GM18502 (cell line): ENCODE measurements at regions not wholly inside any gene's neighbourhood (a gene's known extent, or its start where the extent isn't known, plus 50 kb on each side); places are given as distances from the start of the nearest gene placed in this dataset.
A peak's percentile ranks its signal among the peaks of the same experiment; 100 is the strongest.

Experiments used
- ATAC-seq: cut with Tn5 transposase; IDR thresholded peaks from one replicate; pipeline ENCODE4 v1.9.1; 2021; ENCODE audit warnings: mild to moderate bottlenecking; ENCODE audit not compliant: unreplicated experiment, poor library complexity

DNA sequence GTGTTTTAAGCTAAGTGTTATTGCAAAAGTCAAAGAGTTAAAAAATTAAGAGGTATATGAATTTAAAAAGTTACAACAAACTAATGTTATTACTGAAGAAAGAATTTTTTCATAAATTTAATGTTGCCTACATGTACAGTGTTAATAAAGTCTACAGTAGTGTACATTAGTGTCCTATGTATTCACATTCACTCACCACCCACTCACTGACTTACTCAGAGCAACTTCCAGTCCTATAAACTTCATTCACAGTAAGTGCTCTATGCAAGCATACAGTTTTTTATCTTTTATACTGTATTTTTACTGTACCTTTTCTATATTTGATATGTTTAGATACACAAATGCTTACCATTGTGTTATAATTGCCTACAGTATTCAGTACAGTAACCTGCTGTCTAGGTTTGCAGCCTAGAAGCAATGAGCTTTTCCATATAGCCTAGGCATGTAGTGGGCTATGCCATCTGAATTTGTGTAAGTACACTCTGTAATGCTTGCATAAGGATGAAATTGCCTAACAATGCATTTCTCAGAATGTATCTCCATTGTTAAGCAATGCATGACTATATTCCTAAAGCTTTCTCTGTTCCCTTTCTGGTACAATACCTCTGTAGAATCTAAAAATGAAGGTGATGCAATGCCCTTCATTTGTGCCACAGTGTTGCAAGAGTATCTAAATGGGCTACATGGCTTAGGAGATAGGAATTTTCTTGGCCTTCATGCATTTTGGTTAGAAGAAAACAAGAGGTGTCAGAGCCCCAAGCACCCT lies 370.8 kb upstream of the NT5C1B start:
- no peak for ATAC-seq

GRCh38 chr2:18959200-18959599 lies 369.8 kb upstream of the NT5C1B start:
- no peak for ATAC-seq

DNA sequence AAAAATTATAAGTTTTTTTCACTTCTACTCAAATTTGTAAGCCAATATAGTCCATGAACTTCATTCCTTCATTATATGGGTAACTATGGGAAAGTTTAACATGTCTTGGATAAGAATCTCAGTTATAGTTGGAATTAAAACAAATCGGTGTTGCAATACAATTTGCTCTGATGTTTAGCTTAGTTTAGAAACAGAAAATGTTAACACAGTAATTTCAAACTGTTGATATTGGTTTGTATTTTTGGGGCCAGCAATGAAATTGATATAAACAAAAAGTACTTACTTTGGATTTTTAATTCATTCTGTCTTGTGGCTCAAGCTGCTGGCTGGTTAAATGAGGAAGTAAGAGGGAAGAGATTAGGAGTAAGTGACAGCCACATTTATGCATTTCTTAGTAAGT lies 368.5 kb upstream of the NT5C1B start:
- ATAC-seq: no peak

- no peak for ATAC-seq
Observed at GRCh38 chr2:18950361-18950851, 361.0 kb upstream of the NT5C1B start.

- no peak for ATAC-seq
Observed at GRCh38 chr2:18949871-18950270, 360.5 kb upstream of the NT5C1B start.

GRCh38 chr2:18940184-18940583 lies 350.8 kb upstream of the NT5C1B start:
- peak; percentile 98 for ATAC-seq

- peak; percentile 36 for ATAC-seq
Observed at GRCh38 chr2:18939740-18940139, 350.4 kb upstream of the NT5C1B start.

DNA sequence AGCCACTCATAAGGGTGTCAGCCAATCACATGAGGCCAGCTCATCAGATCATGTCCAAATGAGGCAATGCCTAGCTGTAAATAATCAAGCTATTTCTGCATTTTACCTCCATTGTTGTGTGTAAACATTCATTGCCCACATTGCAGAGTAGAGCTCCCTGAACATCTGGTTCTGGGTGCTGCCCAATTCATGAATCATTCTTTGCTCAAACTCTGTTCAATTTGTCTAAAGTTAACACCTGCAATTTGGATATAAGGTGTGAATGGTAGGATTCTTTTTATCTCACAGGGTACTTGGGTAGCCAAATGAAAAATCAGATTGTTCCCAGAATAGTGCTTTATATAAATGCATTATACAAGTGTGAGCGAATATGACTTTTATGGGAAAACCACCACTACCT lies 345.5 kb upstream of the NT5C1B start:
- ATAC-seq: no peak

GRCh38 chr2:18932853-18933252 lies 343.5 kb upstream of the NT5C1B start:
- ATAC-seq: no peak

- ATAC-seq: no peak
Observed at GRCh38 chr2:18930971-18931370, 341.6 kb upstream of the NT5C1B start.

DNA sequence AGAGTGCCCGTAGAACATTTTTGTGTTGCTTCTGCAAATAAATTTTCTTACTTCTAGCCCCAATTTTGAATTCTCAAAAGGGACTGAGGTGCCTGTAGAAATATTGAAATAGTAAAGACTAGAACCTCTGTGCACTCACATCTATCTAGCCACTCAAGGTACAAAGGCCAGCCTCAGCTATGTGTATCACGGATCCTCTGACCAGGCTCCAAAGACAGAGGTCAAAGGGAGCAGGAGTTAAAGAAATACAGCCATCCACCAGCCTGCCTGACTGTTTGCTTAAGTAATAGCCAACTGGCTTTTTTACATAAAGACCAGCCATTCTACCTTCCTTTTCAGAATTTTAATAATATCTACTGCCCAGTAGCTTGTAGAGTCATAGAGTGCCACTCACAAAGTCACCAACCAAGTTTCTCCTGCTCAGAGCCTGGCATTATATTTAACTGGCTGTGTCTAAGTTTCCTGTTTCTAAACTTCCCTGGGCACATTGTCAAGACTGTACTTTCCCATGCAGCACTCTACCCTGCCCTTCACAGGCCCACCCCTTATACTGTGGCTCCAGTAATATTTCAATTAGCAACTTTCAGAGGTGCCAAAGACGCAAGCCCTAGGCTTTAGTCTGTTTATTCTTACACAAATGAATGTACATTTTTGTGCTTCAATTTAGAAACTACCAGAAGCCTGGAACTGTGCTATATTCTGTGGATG lies 338.3 kb upstream of the NT5C1B start:
- no peak for ATAC-seq

- no peak for ATAC-seq
Observed at GRCh38 chr2:18926631-18927524, 337.5 kb upstream of the NT5C1B start.

DNA sequence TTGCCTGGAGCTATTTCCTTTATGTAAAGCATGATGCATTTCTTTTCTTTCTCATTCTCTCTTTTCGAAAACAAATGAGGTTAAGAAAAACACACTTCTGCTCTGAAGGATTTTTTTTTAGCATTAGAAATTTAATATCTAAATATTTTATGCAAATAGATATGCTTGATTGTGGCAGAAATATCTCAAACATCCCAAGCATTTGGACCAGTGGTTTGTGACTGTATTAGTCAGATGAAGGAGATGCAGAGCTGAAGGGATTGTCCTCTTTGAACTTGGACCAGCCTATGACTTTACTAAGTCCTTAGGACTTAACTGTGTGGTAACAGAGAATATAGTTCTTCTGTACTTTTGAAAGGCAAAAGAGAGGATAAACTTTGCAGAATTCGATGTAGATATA lies 335.9 kb upstream of the NT5C1B start:
- ATAC-seq: no peak

GRCh38 chr2:18924886-18925285 lies 335.5 kb upstream of the NT5C1B start:
- ATAC-seq: no peak

GRCh38 chr2:18924386-18924785 lies 335.0 kb upstream of the NT5C1B start:
- ATAC-seq: no peak

DNA sequence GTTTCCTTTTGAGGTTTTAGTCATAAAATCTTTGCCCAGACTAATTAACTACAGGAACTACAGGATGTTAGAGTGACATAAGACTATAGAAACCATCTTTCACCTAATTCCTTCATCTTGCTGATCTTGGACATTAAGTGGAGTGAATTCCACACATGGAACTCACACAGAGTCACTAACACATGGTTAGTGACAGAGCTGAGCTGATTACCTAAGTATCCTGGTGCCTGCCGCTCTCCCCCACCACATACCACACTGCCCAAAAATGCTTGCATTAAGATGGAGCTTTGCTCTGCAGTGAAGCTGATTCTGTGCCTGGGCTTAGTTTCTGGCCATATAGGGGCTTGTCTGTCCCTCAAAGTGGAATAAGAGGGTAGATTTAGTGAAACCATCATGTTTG lies 332.9 kb upstream of the NT5C1B start:
- ATAC-seq: no peak

DNA sequence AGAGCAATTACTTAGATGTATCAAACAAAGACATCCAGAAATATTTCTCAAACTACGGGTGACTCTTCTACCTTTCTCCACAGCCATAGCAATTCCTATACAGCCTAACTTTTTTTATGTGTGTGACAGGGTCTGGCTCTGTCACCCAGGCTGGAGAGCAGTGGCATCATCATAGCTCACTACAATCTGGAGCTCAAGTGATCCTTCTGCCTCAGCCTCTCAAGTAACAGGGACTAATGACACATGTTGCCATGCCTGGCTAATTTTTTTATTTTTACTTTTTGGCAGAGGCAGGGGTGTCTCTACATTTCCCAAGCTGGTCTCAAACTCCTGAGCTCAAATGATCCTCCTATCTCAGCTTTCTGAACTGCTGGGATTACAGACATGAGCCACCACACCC lies 328.9 kb upstream of the NT5C1B start:
- no peak for ATAC-seq

GRCh38 chr2:18915227-18915626 lies 325.9 kb upstream of the NT5C1B start:
- no peak for ATAC-seq

DNA sequence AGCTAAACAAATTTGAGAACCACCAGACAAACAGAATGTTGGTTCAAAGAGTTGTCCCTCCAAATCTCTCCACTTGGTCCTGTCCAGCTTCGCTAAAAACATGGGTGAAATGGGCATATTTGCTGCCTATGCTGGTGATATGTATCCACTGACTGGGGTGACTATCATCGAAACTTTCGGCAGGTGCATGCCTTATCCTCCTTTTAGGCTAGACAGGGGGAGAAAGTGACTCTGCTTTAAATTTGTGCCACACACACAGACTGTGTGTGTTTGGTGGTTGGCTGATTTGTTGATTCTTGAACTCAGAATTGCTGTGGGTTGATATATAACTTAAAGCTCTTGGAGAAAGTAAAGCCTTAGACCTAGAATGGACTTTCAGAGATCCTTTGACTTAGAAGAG lies 324.1 kb upstream of the NT5C1B start:
- ATAC-seq: no peak

DNA sequence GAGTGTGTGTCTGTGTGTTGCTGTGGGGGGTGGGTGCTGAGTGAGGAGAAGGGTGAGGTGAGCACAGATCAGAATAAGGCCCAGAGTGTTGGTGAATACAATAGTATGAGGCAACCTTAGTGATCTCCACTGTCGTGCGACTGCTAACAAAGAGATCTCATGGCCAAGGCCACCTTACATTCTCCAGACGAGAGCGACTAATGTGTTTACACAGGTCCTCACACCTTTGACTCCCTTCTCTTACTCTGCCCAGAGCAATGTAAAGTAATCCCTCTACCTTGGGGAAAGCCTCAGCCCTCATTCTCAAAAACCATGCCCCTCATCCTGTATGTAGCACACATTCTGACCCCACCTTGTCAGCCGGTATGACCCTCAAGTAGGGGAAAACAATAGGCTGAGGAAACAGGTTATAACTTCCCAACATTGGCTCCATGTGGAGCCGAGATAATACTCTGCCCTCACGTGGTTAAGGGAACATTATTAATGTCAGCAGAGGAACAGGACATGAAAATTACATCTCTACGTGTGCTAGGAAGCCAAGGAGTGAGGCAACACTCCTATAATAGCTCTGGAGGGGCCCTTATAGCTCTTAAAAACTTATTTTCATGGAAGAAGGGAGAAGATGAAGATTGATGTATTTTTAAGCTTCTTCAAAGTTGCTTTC lies 323.0 kb upstream of the NT5C1B start:
- no peak for ATAC-seq
